Loucy (cell line): ENCODE measurements at regions not wholly inside any gene's neighbourhood (a gene's known extent, or its start where the extent isn't known, plus 50 kb on each side); places are given as distances from the start of the nearest gene placed in this dataset.
"Not testable (repeated sequence)": the region's sequence is repeated elsewhere in the genome, so short reads cannot be mapped to it uniquely, and the experiment has no call there.

Experiments used
- EZH2phosphoT487 ChIP-seq: fragments of 200-600 bp; IDR thresholded peaks from 2 replicates; pipeline ENCODE4 v1.6.1; 2018; ENCODE audit warnings: antibody characterized with exemption, mild to moderate bottlenecking, moderate library complexity, borderline replicate concordance
- TF ChIP-seq, protein P1 (sequence below): fragments of 200-600 bp; sonication (generic); conservative IDR thresholded peaks from 2 replicates; pipeline ENCODE4 v1.5.1; 2014; ENCODE audit warnings: mild to moderate bottlenecking, antibody characterized with exemption, low read length

GRCh38 chr17:15864061-15864460, 80.9 kb upstream of the ADORA2B start:
- TF ChIP-seq, protein P1, sequence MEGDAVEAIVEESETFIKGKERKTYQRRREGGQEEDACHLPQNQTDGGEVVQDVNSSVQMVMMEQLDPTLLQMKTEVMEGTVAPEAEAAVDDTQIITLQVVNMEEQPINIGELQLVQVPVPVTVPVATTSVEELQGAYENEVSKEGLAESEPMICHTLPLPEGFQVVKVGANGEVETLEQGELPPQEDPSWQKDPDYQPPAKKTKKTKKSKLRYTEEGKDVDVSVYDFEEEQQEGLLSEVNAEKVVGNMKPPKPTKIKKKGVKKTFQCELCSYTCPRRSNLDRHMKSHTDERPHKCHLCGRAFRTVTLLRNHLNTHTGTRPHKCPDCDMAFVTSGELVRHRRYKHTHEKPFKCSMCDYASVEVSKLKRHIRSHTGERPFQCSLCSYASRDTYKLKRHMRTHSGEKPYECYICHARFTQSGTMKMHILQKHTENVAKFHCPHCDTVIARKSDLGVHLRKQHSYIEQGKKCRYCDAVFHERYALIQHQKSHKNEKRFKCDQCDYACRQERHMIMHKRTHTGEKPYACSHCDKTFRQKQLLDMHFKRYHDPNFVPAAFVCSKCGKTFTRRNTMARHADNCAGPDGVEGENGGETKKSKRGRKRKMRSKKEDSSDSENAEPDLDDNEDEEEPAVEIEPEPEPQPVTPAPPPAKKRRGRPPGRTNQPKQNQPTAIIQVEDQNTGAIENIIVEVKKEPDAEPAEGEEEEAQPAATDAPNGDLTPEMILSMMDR = not testable (repeated sequence)
- TF ChIP-seq EZH2phosphoT487 = not testable (repeated sequence)
